Ishikawa (cell line): ENCODE measurements at regions not wholly inside any gene's neighbourhood (a gene's known extent, or its start where the extent isn't known, plus 50 kb on each side); places are given as distances from the start of the nearest gene placed in this dataset.

Experiments used
- CEBPB ChIP-seq: IDR thresholded peaks from 2 replicates; pipeline ENCODE4 v1.6.1; 2012
- EGR1 ChIP-seq: IDR thresholded peaks from 2 replicates; pipeline ENCODE4 v1.6.1; 2012
- EP300 ChIP-seq: IDR thresholded peaks from 2 replicates; pipeline ENCODE4 v1.6.1; 2012; ENCODE audit warnings: borderline replicate concordance
- FOXM1 ChIP-seq: IDR thresholded peaks from 2 replicates; pipeline ENCODE4 v1.6.1; 2012; ENCODE audit warnings: low read depth, borderline replicate concordance
- RAD21 ChIP-seq: IDR thresholded peaks from 2 replicates; pipeline ENCODE4 v1.6.1; 2012; ENCODE audit warnings: low read depth
- REST ChIP-seq: IDR thresholded peaks from 2 replicates; pipeline ENCODE4 v1.6.1; 2012; ENCODE audit warnings: low read depth, mild to moderate bottlenecking
- USF1 ChIP-seq: IDR thresholded peaks from 2 replicates; pipeline ENCODE4 v1.6.1; 2012

- TF ChIP-seq REST (no peak), EGR1 (no peak), USF1 (no peak), FOXM1 (no peak), RAD21 (no peak), CEBPB (no peak), EP300 (no peak)
Measured at GRCh38 chr5:18052569-18052968, 418.3 kb downstream of the TAF11L14 start.
